A673 (cell line): ENCODE measurements at regions not wholly inside any gene's neighbourhood (a gene's known extent, or its start where the extent isn't known, plus 50 kb on each side); places are given as distances from the start of the nearest gene placed in this dataset.

ENCODE experiments used
- EZH2 ChIP-seq: fragments of 200-600 bp; sonication (generic); IDR thresholded peaks from 2 replicates; pipeline ENCODE4 v1.6.1; 2017; ENCODE audit warnings: borderline replicate concordance, low read depth, mild to moderate bottlenecking, mixed read lengths, antibody characterized with exemption, low read length; ENCODE audit not compliant: poor library complexity, severe bottlenecking
- TF ChIP-seq, protein P1 (sequence below): fragments of 300-800, 200-600 bp; sonication (generic); conservative IDR thresholded peaks from 2 replicates; pipeline ENCODE4 v1.5.1; 2017; ENCODE audit warnings: low read depth, mild to moderate bottlenecking, antibody characterized with exemption, low read length, moderate library complexity, mixed read lengths

DNA sequence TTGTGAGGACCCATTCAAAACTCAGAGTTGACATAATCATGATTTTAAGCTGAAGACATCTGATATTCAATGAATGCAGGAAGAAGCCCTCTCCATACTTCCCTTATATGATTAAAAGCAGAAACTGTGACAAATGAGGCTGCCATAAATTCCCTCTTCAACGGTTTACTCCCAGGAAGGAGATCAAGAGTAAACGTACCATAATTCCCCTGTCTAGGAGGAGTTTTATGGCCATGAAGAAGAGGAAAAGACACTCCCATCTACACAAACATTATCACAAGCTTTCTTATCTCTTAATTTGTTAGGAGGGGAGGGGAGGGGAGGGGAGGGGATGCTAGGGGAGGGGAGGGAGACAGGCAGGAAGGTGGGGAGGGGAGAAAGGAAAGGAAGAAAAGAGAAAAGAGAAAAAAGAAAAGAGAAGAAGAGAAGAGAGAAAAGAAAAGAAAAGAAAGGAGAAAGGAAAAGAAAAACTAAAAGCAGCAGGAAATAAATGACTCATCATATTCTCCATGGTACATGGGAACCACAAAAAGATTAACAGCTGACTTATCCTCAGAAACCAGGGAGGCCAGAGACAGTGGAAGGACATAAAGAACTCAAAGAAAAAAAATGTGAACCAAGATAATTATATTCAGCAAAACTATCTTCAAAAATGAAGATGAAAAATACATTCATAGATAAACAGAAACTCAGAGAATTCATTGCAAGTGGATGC lies 121.6 kb downstream of the ALOX5 start:
- TF ChIP-seq, protein P1, sequence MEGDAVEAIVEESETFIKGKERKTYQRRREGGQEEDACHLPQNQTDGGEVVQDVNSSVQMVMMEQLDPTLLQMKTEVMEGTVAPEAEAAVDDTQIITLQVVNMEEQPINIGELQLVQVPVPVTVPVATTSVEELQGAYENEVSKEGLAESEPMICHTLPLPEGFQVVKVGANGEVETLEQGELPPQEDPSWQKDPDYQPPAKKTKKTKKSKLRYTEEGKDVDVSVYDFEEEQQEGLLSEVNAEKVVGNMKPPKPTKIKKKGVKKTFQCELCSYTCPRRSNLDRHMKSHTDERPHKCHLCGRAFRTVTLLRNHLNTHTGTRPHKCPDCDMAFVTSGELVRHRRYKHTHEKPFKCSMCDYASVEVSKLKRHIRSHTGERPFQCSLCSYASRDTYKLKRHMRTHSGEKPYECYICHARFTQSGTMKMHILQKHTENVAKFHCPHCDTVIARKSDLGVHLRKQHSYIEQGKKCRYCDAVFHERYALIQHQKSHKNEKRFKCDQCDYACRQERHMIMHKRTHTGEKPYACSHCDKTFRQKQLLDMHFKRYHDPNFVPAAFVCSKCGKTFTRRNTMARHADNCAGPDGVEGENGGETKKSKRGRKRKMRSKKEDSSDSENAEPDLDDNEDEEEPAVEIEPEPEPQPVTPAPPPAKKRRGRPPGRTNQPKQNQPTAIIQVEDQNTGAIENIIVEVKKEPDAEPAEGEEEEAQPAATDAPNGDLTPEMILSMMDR, result no peak
- TF ChIP-seq EZH2, result no peak
